HEK293 (cell line): ENCODE measurements at regions not wholly inside any gene's neighbourhood (a gene's known extent, or its start where the extent isn't known, plus 50 kb on each side); places are given as distances from the start of the nearest gene placed in this dataset.

ENCODE experiments used
- CTCF ChIP-seq: fragments of 450-650 bp; formaldehyde crosslinking; IDR thresholded peaks from 2 replicates; pipeline ENCODE4 v1.5.1; 2016; ENCODE audit warnings: missing biosample characterization, missing genetic modification characterization
- SCRT2 ChIP-seq: fragments of 450-650 bp; formaldehyde crosslinking; IDR thresholded peaks from 2 replicates; pipeline ENCODE4 v1.5.1; 2016; ENCODE audit warnings: missing biosample characterization, missing genetic modification characterization
- YY1 ChIP-seq: fragments of 450-650 bp; formaldehyde crosslinking; IDR thresholded peaks from 2 replicates; pipeline ENCODE4 v1.5.1; 2018; ENCODE audit warnings: missing biosample characterization, missing genetic modification characterization
- ZBTB21 ChIP-seq: fragments of 450-650 bp; formaldehyde crosslinking; IDR thresholded peaks from 2 replicates; pipeline ENCODE4 v1.5.1; 2017; ENCODE audit warnings: missing biosample characterization, missing genetic modification characterization
- ZBTB44 ChIP-seq: fragments of 450-650 bp; IDR thresholded peaks from 2 replicates; pipeline ENCODE4 v1.5.1; 2018; ENCODE audit warnings: missing biosample characterization, mild to moderate bottlenecking, missing genetic modification characterization
- ZFHX2 ChIP-seq: fragments of 450-650 bp; formaldehyde crosslinking; conservative IDR thresholded peaks from 2 replicates; pipeline ENCODE4 v1.5.1; 2016; ENCODE audit warnings: missing biosample characterization, missing genetic modification characterization
- ZNF10 ChIP-seq: fragments of 450-650 bp; formaldehyde crosslinking; IDR thresholded peaks from 2 replicates; pipeline ENCODE4 v1.5.1; 2017; ENCODE audit warnings: missing biosample characterization, missing genetic modification characterization
- ZNF138 ChIP-seq: fragments of 450-650 bp; formaldehyde crosslinking; IDR thresholded peaks from 2 replicates; pipeline ENCODE4 v1.5.1; 2016; ENCODE audit warnings: missing biosample characterization, missing genetic modification characterization, borderline replicate concordance
- ZNF274 ChIP-seq, 2 experiments: fragments of 200-500 bp in 1 of 2; fragments of 450-650 bp in 1 of 2; sonication (Bioruptor generic) in 1 of 2; formaldehyde crosslinking in 1 of 2; IDR thresholded peaks; 2 replicates each; pipeline versions ENCODE4 v1.5.1 to v1.6.1; 2014 to 2016; ENCODE audit warnings: borderline replicate concordance in 1 of 2, inconsistent platforms in 1 of 2, low read length in 1 of 2, missing biosample characterization in 1 of 2, missing genetic modification characterization in 1 of 2
- ZNF302 ChIP-seq: fragments of 450-650 bp; formaldehyde crosslinking; IDR thresholded peaks from 2 replicates; pipeline ENCODE4 v1.5.1; 2016; ENCODE audit warnings: missing biosample characterization, missing genetic modification characterization, low read depth
- ZNF473 ChIP-seq: fragments of 450-650 bp; formaldehyde crosslinking; IDR thresholded peaks from 2 replicates; pipeline ENCODE4 v1.5.1; 2017; ENCODE audit warnings: missing biosample characterization, missing genetic modification characterization
- ZNF558 ChIP-seq: fragments of 450-650 bp; formaldehyde crosslinking; IDR thresholded peaks from 2 replicates; pipeline ENCODE4 v1.5.1; 2016; ENCODE audit warnings: missing biosample characterization, missing genetic modification characterization
- ZNF639 ChIP-seq: fragments of 450-650 bp; formaldehyde crosslinking; IDR thresholded peaks from 2 replicates; pipeline ENCODE4 v1.5.1; 2016; ENCODE audit warnings: missing biosample characterization, missing genetic modification characterization

- TF ChIP-seq ZNF302 (tag by site-specific recombination): no peak
- no peak for TF ChIP-seq ZFHX2 (tag by site-specific recombination)
- no peak for TF ChIP-seq ZBTB21 (tag by site-specific recombination)
- no peak for TF ChIP-seq ZNF639 (tag by site-specific recombination)
- TF ChIP-seq ZNF473: no peak
- no peak for TF ChIP-seq ZBTB44 (tag by site-specific recombination)
- TF ChIP-seq ZNF138 (tag by site-specific recombination): no peak
- no peak for TF ChIP-seq ZNF274 (IDR thresholded peaks at IDR 0.05; ENCODE audit: low read length)
- TF ChIP-seq ZNF274 (tag by site-specific recombination; IDR thresholded peaks at IDR 0.05; ENCODE audit: borderline replicate concordance): no peak
- TF ChIP-seq YY1 (tag by site-specific recombination): no peak
- TF ChIP-seq ZNF10 (tag by site-specific recombination): no peak
- TF ChIP-seq CTCF (tag by site-specific recombination): no peak
- TF ChIP-seq ZNF558 (tag by site-specific recombination): no peak
- no peak for TF ChIP-seq SCRT2 (tag by site-specific recombination)
Observed at GRCh38 chr9:115415450-115415849, 297.5 kb upstream of the TNC start.
